Tibial artery (tissue), 4 donors: ENCODE measurements at regions not wholly inside any gene's neighbourhood (a gene's known extent, or its start where the extent isn't known, plus 50 kb on each side); places are given as distances from the start of the nearest gene placed in this dataset.
"Not testable (repeated sequence)": the region's sequence is repeated elsewhere in the genome, so short reads cannot be mapped to it uniquely, and the experiment has no call there.

Experiments
- DNase-seq, 2 donors: peaks; one replicate each; pipeline ENCODE4 v3.0.0-alpha.2; 2019
- H3K27ac ChIP-seq, 2 donors: fragments of 200-600 bp; sonication (generic) in 1 of 2; 1 replicate in 1 of 2; 2 replicates in 1 of 2; pipeline ENCODE4 v1.5.1; 2018 to 2019; ENCODE audit warnings: mild to moderate bottlenecking in 1 of 2
- H3K27me3 ChIP-seq, 2 donors: fragments of 200-600 bp; sonication (generic) in 1 of 2; one replicate each; pipeline versions ENCODE4 v1.5.1 to v1.6.0; 2016 to 2019
- H3K36me3 ChIP-seq, 3 donors: fragments of 200-600 bp; sonication (generic) in 2 of 3; one replicate each; pipeline ENCODE4 v1.5.1; 2016 to 2019; ENCODE audit warnings: mild to moderate bottlenecking in 2 of 3
- H3K4me1 ChIP-seq, 4 donors: fragments of 200-600 bp; sonication (generic) in 2 of 4; 1 replicate in 3 of 4; 2 replicates in 1 of 4; pipeline ENCODE4 v1.5.1; 2016 to 2019
- H3K4me3 ChIP-seq, 2 donors: fragments of 200-600 bp; sonication (generic) in 1 of 2; 1 replicate in 1 of 2; 2 replicates in 1 of 2; pipeline ENCODE4 v1.5.1; 2018 to 2019; ENCODE audit warnings: mild to moderate bottlenecking in 2 of 2
- H3K9me3 ChIP-seq, 3 donors: fragments of 200-600 bp; sonication (generic) in 1 of 3; one replicate each; pipeline ENCODE4 v1.5.1; 2016 to 2019
- intact Hi-C: fragments of 100-400 bp; cut with DNase I; formaldehyde crosslinking; loops from one replicate; pipeline ENCODE4 v1.15.0; 2023; ENCODE audit warnings: low total_unique reads
- TF ChIP-seq, protein P1 (sequence below), 2 experiments: fragments of 200-600 bp in 1 of 2; fragments of 450-650 bp in 1 of 2; IDR thresholded peaks; one replicate each; pipeline ENCODE4 v1.5.1; 2017 to 2019; ENCODE audit warnings: antibody characterized with exemption in 2 of 2, mild to moderate bottlenecking in 1 of 2, moderate library complexity in 1 of 2

DNA sequence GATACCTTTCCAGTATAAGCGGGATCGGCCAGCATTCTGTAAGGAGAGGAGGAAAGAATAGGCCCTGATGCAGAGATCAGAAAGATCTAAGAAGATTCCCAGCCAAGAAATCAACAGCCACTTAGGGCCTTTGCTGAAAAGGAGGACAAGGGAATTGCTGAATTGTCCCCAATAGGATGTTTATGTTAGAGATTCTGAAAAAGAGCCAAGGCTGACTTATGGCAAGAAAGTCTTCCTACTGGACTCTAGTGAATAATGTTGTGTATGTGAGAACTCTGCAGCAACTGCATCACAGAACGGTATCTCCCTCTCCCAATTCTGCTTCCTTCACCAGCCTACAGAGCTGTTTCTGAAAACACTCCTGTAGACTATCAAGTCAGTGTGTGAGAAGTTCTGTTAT, 298.0 kb upstream of the CXADR start:
- H3K27me3 ChIP-seq, result no peaks in the 10 kb centered on the region
- H3K9me3 ChIP-seq, result no peaks in the 10 kb centered on the region
- TF ChIP-seq, protein P1, sequence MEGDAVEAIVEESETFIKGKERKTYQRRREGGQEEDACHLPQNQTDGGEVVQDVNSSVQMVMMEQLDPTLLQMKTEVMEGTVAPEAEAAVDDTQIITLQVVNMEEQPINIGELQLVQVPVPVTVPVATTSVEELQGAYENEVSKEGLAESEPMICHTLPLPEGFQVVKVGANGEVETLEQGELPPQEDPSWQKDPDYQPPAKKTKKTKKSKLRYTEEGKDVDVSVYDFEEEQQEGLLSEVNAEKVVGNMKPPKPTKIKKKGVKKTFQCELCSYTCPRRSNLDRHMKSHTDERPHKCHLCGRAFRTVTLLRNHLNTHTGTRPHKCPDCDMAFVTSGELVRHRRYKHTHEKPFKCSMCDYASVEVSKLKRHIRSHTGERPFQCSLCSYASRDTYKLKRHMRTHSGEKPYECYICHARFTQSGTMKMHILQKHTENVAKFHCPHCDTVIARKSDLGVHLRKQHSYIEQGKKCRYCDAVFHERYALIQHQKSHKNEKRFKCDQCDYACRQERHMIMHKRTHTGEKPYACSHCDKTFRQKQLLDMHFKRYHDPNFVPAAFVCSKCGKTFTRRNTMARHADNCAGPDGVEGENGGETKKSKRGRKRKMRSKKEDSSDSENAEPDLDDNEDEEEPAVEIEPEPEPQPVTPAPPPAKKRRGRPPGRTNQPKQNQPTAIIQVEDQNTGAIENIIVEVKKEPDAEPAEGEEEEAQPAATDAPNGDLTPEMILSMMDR (IDR thresholded peaks at IDR 0.05), result no peak
- intact Hi-C loops, result no loop called here
- no peak for DNase-seq
- no peaks in the 10 kb centered on the region for H3K36me3 ChIP-seq
- H3K4me3 ChIP-seq, result no peak overlapping the region
- no peaks in the 10 kb centered on the region for H3K4me1 ChIP-seq
- H3K27ac ChIP-seq, result no peak overlapping the region

DNA sequence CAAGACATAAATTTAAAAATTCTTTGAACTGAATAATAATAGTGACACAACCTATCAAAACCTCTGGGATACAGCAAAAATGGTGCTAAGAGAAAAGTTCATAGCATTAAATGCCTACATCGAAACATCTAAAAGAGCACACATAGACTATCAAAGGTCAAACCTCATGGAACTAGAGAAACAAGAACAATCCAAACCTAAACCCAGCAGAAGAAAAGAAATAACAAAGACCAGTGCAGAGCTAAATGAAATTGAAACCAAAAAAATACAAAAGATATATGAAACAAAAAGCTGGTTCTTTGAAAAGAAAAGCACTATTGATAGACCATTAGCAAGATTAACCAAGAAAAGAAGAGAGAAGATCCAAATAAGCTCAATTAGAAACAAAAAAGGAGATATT, 293.8 kb upstream of the CXADR start:
- intact Hi-C loops, H3K4me3 ChIP-seq, H3K36me3 ChIP-seq, H3K9me3 ChIP-seq, H3K27ac ChIP-seq, H3K4me1 ChIP-seq, DNase-seq, H3K27me3 ChIP-seq: not testable (repeated sequence)

DNA sequence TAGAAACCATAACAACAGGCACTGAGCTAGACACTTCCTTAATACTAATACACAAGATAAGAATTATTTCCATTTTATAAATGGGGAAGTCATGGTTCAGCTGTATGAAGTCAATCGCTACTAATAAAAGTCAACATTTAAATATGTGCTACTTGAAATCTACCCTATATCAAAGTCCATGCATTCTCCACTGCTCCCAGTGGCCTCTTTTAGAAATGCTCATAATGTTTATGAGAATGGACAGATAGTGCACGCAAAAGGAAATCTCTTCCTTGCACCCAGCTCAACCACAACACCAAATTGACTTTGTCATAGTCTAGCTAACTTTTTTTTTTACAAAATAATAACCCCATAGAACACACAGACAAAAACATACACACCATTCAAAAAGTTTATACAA, 281.7 kb upstream of the CXADR start:
- intact Hi-C loops, result no loop called here
- DNase-seq, result no peak
- Histone ChIP-seq H3K9me3 (peaks cover 0 to 5% (median 3%) of the 10 kb centered on the region in 3 donors), H3K36me3 (no peaks in the 10 kb centered on the region), H3K27ac (no peak overlapping the region), H3K27me3 (no peaks in the 10 kb centered on the region), H3K4me3 (no peak overlapping the region), H3K4me1 (no peaks in the 10 kb centered on the region)
- TF ChIP-seq, protein P1 (IDR thresholded peaks at IDR 0.05), result no peak

DNA sequence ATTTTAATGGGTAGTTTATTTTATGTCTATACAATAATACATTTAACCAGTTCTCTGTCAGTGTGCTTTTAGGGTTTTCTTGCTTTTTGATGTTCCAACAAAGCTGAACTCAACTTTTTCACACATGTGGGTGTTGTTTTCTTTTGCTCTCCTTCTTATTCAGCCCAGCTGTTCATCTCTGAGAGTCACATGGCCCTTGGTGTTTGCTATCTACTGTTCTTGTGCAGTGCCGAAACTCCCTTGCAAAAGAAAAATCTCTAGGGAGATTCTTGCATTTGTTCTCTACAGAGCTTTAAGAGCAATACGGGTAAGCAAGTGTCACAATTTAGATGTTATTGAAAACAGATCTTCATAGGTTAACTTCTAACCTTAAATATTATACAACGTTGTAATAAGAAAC, 281.1 kb upstream of the CXADR start:
- Histone ChIP-seq H3K36me3 (no peaks in the 10 kb centered on the region), H3K27ac (no peak overlapping the region), H3K9me3 (peaks cover 0 to 5% (median 3%) of the 10 kb centered on the region in 3 donors), H3K4me1 (no peaks in the 10 kb centered on the region), H3K4me3 (no peak overlapping the region), H3K27me3 (no peaks in the 10 kb centered on the region)
- TF ChIP-seq, protein P1 (IDR thresholded peaks at IDR 0.05), result no peak
- no peak for DNase-seq
- intact Hi-C loops, result no loop called here

DNA sequence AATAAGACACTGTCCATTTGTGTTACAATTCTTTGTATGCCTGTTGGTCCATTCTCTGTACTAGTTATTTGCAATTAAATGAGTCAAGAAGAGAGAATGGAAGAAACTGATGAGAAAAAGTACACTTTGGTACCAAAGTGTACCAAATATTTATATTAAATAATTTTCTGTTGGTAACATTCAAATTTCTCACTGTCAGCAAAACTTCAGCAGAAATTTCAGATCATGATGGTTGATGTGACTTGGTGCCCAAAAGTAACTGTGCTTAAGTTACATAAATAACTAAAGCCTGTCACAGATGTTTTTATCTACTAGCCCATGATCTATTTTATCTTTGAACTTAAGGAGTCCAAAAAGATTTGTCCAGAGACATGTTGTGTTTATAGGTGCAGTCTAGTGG, 274.4 kb upstream of the CXADR start:
- no peak for DNase-seq
- H3K27me3 ChIP-seq, result no peaks in the 10 kb centered on the region
- H3K36me3 ChIP-seq, result no peaks in the 10 kb centered on the region
- intact Hi-C loops, result no loop called here
- TF ChIP-seq, protein P1 (IDR thresholded peaks at IDR 0.05), result no peak
- no peak overlapping the region for H3K27ac ChIP-seq
- H3K4me1 ChIP-seq, result no peaks in the 10 kb centered on the region
- H3K9me3 ChIP-seq, result no peaks in the 10 kb centered on the region
- H3K4me3 ChIP-seq, result no peak overlapping the region

DNA sequence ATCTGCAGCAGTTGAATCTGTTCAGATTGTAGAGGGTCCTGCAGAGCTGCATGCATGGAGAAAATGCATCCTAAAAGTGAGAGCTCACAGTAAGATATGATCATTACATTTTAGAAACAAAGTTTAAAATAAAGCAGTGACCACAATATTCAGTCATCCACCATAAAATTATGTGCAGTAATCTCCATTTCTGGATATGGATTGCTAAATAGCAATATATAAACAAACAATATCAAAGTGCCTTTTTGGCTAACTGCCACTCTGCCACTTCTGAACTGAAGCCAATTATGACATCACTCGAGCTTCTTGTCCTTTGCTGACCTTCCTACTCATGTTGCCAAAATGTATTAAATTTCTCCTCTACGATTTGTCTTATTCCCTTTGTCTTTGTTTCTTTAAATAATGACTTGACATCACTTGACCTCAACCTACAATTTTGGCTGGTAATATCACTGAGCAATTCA, 262.0 kb upstream of the CXADR start:
- intact Hi-C loops, result no loop called here
- H3K36me3 ChIP-seq, result no peaks in the 10 kb centered on the region
- no peak overlapping the region for H3K4me3 ChIP-seq
- H3K27ac ChIP-seq, result no peak overlapping the region
- no peaks in the 10 kb centered on the region for H3K9me3 ChIP-seq
- no peaks in the 10 kb centered on the region for H3K4me1 ChIP-seq
- TF ChIP-seq, protein P1 (IDR thresholded peaks at IDR 0.05), result no peak
- DNase-seq, result no peak
- no peaks in the 10 kb centered on the region for H3K27me3 ChIP-seq
